Mesendoderm (in vitro differentiated cells): ENCODE measurements at regions not wholly inside any gene's neighbourhood (a gene's known extent, or its start where the extent isn't known, plus 50 kb on each side); places are given as distances from the start of the nearest gene placed in this dataset.

Source experiments
- DNase-seq: peaks from one replicate; pipeline ENCODE4 v3.0.0; 2013
- H2AK5ac ChIP-seq: 2 replicates; pipeline ENCODE4 v1.6.1; 2013; ENCODE audit warnings: low read length, inconsistent platforms
- H2BK120ac ChIP-seq: 2 replicates; pipeline ENCODE4 v1.6.1; 2013; ENCODE audit warnings: low read depth, mild to moderate bottlenecking, low read length, moderate library complexity, mixed read lengths
- H2BK15ac ChIP-seq: replicated peaks from 2 replicates; pipeline ENCODE4 v1.6.1; 2013; ENCODE audit warnings: low read depth, mild to moderate bottlenecking, moderate library complexity
- H2BK5ac ChIP-seq: 2 replicates; pipeline ENCODE4 v1.6.1; 2013; ENCODE audit warnings: low read length, inconsistent platforms
- H3K18ac ChIP-seq: 2 replicates; pipeline ENCODE4 v1.6.1; 2013; ENCODE audit warnings: mild to moderate bottlenecking, low read length, mixed read lengths
- H3K23ac ChIP-seq: one replicate; pipeline ENCODE4 v1.6.1; 2013; ENCODE audit warnings: low read length
- H3K27ac ChIP-seq: 2 replicates; pipeline ENCODE4 v1.5.1; 2013; ENCODE audit warnings: low read depth, mild to moderate bottlenecking, inconsistent platforms, low read length, moderate library complexity
- H3K27me3 ChIP-seq: 2 replicates; pipeline ENCODE4 v1.6.1; 2013; ENCODE audit warnings: low read length, control low read depth, mild to moderate bottlenecking, inconsistent platforms; ENCODE audit not compliant: insufficient read depth, poor library complexity
- H3K36me3 ChIP-seq: 2 replicates; pipeline ENCODE4 v1.6.1; 2013; ENCODE audit warnings: low read length, inconsistent platforms; ENCODE audit not compliant: control insufficient read depth, insufficient read depth
- H3K4ac ChIP-seq: one replicate; pipeline ENCODE4 v1.6.1; 2013; ENCODE audit warnings: low read depth, mild to moderate bottlenecking, low read length, moderate library complexity
- H3K4me1 ChIP-seq: 2 replicates; pipeline ENCODE4 v1.6.1; 2013; ENCODE audit warnings: low read depth, low read length, inconsistent platforms; ENCODE audit not compliant: control insufficient read depth
- H3K4me2 ChIP-seq: 2 replicates; pipeline ENCODE4 v1.6.1; 2013; ENCODE audit warnings: low read length
- H3K4me3 ChIP-seq: 2 replicates; pipeline ENCODE4 v1.5.1; 2013; ENCODE audit warnings: mild to moderate bottlenecking, low read length
- H3K56ac ChIP-seq: one replicate; pipeline ENCODE4 v1.6.1; 2013; ENCODE audit warnings: low read length
- H3K79me1 ChIP-seq: 2 replicates; pipeline ENCODE4 v1.6.1; 2013; ENCODE audit warnings: low read length, inconsistent platforms
- H3K79me2 ChIP-seq: 2 replicates; pipeline ENCODE4 v1.6.1; 2013; ENCODE audit warnings: mild to moderate bottlenecking, low read length; ENCODE audit not compliant: control insufficient read depth, insufficient read depth
- H3K9ac ChIP-seq: 2 replicates; pipeline ENCODE4 v1.6.1; 2013; ENCODE audit warnings: low read length, inconsistent platforms
- H4K5ac ChIP-seq: one replicate; pipeline ENCODE4 v1.6.1; 2013; ENCODE audit warnings: low read length
- H4K8ac ChIP-seq: one replicate; pipeline ENCODE4 v1.6.1; 2013; ENCODE audit warnings: low read depth, mild to moderate bottlenecking, control low read depth, low read length, moderate library complexity
- WGBS: extraction: QIAGEN DNeasy Blood & Tissue Kit; methylation state at CpG from one replicate; pipeline ENCODE4 v1.1.7; 2013; ENCODE audit warnings: low lambda C conversion rate, missing lambda C conversion rate; ENCODE audit not compliant: insufficient coverage; ENCODE audit errors: extremely low coverage; 5-methylcytosine and 5-hydroxymethylcytosine counted together

DNA sequence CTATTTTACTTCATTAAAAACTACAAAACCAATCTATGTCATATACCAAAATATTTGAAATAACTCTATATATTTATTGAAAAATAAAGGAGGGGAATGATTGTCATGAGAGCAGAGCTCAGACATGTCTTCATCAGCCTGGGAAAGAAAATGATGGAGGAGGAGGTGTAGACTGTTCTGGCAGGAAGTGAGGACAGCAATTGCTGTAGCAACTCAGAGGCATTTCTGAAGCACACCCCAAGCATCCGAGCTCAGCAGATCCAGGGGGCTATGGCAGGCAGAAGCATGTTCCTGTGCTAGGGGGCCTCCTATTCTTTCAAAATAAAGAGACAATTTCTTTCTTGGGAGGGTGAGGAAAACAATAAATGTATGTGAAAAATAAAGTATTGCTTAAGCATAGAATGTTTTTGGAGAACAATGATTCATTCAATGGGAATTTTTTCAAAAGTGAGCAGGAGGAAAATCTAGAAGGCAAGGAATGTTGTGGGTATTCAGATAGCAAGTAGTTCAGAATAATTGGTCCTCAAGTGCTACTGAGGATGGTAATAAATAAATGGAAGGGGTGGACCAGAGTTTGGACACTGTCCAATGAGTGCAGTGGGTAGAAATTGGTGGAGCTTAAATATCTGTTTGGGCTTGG is 383.4 kb downstream of the CDH11 start:
- H3K23ac ChIP-seq = no peak overlapping the region
- no peak overlapping the region for H2AK5ac ChIP-seq
- H3K27ac ChIP-seq = no peak overlapping the region
- no peaks in the 10 kb centered on the region for H3K36me3 ChIP-seq
- H3K4me3 ChIP-seq = no peak overlapping the region
- no peak overlapping the region for H3K4me2 ChIP-seq
- H3K18ac ChIP-seq = no peak overlapping the region
- no peak overlapping the region for H3K56ac ChIP-seq
- H4K5ac ChIP-seq = no peak overlapping the region
- H2BK15ac ChIP-seq = no peak overlapping the region
- no peak overlapping the region for H2BK5ac ChIP-seq
- H3K79me1 ChIP-seq = no peaks in the 10 kb centered on the region
- WGBS = no CpG with 5 or more reads among the region's 1 CpG
- no peaks in the 10 kb centered on the region for H3K4me1 ChIP-seq
- no peak for DNase-seq
- no peaks in the 10 kb centered on the region for H3K27me3 ChIP-seq
- H3K9ac ChIP-seq = no peak overlapping the region
- no peaks in the 10 kb centered on the region for H3K79me2 ChIP-seq
- no peak overlapping the region for H3K4ac ChIP-seq
- H2BK120ac ChIP-seq = no peak overlapping the region
- no peak overlapping the region for H4K8ac ChIP-seq

DNA sequence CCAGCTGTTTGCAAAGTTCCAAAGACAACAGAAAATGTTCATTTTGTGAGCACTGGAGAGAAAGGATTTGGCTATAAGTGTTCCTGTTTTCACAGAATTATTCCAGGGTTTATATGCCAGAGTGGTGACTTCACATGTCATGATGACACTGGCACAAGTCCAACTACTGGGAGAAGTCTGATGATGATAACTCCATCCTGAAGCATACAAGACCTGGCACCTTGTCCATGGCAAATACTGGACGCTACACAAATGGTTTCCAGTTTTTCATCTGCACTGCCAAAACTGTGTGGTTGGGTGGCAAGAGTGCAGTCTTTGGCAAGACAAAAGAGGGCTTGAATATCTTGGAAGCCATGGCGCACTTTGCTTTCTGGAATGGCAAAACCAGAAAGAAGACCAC is 385.0 kb downstream of the CDH11 start:
- H3K79me1 ChIP-seq = no peaks in the 10 kb centered on the region
- H3K23ac ChIP-seq = no peak overlapping the region
- WGBS = no CpG with 5 or more reads among the region's 2 CpGs

DNA sequence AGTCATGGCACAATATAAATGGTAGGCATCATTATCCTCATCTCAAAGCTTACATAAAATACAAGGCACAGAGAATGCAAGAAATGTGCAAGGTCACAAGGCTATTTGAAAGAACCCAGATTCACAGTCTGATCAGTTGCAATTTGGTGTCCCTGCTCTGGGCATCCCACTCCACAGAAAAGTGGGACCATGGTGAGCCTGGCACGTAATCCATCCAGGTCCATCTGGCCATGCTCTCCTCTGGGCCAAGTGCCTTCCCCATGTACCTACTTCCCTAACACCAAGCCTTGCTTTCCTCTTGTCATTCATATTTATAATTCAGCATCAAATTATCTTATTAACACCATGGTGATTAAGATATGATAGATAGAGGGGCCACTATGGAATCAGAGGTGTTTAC is 390.0 kb downstream of the CDH11 start:
- H3K23ac ChIP-seq = no peak overlapping the region
- H3K27me3 ChIP-seq = no peaks in the 10 kb centered on the region
- no peak overlapping the region for H2AK5ac ChIP-seq
- no peak overlapping the region for H3K4me3 ChIP-seq
- no peaks in the 10 kb centered on the region for H3K4me1 ChIP-seq
- no peak for DNase-seq
- no peak overlapping the region for H2BK15ac ChIP-seq
- no peaks in the 10 kb centered on the region for H3K79me1 ChIP-seq
- no peak overlapping the region for H2BK120ac ChIP-seq
- no peak overlapping the region for H3K27ac ChIP-seq
- no peak overlapping the region for H3K4me2 ChIP-seq
- H2BK5ac ChIP-seq = no peak overlapping the region
- H3K79me2 ChIP-seq = no peaks in the 10 kb centered on the region
- H3K36me3 ChIP-seq = no peaks in the 10 kb centered on the region
- no peak overlapping the region for H3K9ac ChIP-seq
- H4K8ac ChIP-seq = no peak overlapping the region
- no CpG with 5 or more reads among the region's 1 CpG for WGBS
- no peak overlapping the region for H3K56ac ChIP-seq
- no peak overlapping the region for H3K18ac ChIP-seq
- H4K5ac ChIP-seq = no peak overlapping the region
- H3K4ac ChIP-seq = no peak overlapping the region

More for the DNA sequence above, 385.0 kb downstream of the CDH11 start:
- Histone ChIP-seq H3K27ac (no peak overlapping the region), H3K56ac (no peak overlapping the region), H2BK120ac (no peak overlapping the region), H3K27me3 (no peaks in the 10 kb centered on the region), H2BK5ac (no peak overlapping the region), H3K4ac (no peak overlapping the region), H3K4me3 (no peak overlapping the region), H3K4me2 (no peak overlapping the region), H3K36me3 (no peaks in the 10 kb centered on the region), H4K8ac (no peak overlapping the region), H2AK5ac (no peak overlapping the region), H3K9ac (no peak overlapping the region), H3K18ac (no peak overlapping the region), H3K4me1 (no peaks in the 10 kb centered on the region), H4K5ac (no peak overlapping the region), H3K79me2 (no peaks in the 10 kb centered on the region), H2BK15ac (no peak overlapping the region)
- no peak for DNase-seq

DNA sequence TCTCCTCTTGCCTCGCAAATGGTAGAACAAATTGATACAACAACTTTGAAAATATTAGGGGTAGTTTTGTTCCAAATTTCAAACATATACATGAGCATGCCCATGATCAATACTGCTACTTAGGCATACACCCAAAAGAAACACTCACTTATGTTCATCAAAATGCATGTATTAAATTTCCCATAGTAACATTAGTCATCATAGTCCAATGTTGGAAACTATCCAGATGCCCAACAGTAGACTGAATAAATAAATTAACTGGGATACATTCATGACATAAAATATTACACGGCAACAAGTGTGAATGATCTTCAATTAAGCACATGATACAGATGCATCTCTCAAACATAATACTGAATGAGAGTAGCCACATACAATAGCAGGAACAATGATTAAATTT is 391.6 kb downstream of the CDH11 start:
- no CpG with 5 or more reads among the region's 2 CpGs for WGBS
- H4K8ac ChIP-seq = no peak overlapping the region
- no peak overlapping the region for H2BK120ac ChIP-seq
- H3K18ac ChIP-seq = no peak overlapping the region
- H3K9ac ChIP-seq = no peak overlapping the region
- H3K79me2 ChIP-seq = no peaks in the 10 kb centered on the region
- no peaks in the 10 kb centered on the region for H3K4me1 ChIP-seq
- no peaks in the 10 kb centered on the region for H3K27me3 ChIP-seq
- no peak overlapping the region for H4K5ac ChIP-seq
- H2BK5ac ChIP-seq = no peak overlapping the region
- H3K4me2 ChIP-seq = no peak overlapping the region
- no peak overlapping the region for H2AK5ac ChIP-seq
- no peak for DNase-seq
- H3K27ac ChIP-seq = no peak overlapping the region
- H2BK15ac ChIP-seq = no peak overlapping the region
- H3K36me3 ChIP-seq = no peaks in the 10 kb centered on the region
- no peak overlapping the region for H3K4me3 ChIP-seq
- no peak overlapping the region for H3K56ac ChIP-seq
- H3K4ac ChIP-seq = no peak overlapping the region
- H3K23ac ChIP-seq = no peak overlapping the region
- H3K79me1 ChIP-seq = no peaks in the 10 kb centered on the region

DNA sequence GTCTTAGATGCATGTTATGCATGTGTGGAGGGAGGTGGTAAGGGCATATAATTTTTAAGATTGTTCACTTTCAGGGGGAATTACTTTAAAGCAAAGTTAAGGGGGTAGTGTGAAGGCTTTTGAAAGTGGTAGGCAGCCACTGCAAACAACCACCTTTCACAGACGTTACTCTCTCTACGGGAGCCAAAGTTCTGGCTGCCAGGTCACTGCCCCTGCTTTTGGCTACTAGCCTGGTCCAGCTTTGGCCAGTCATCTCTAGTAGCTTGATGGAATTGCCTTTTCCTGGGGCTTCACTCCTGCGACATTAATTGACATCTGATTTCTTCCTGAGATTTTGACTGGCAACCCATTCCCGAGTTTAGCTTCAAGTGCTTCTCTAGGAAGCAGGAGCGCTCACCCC is 397.5 kb downstream of the CDH11 start:
- no peak overlapping the region for H4K8ac ChIP-seq
- H3K4me2 ChIP-seq = no peak overlapping the region
- H2BK15ac ChIP-seq = no peak overlapping the region
- DNase-seq = no peak
- H3K4ac ChIP-seq = no peak overlapping the region
- H3K79me2 ChIP-seq = no peaks in the 10 kb centered on the region
- no peak overlapping the region for H3K9ac ChIP-seq
- no peak overlapping the region for H3K4me3 ChIP-seq
- no peak overlapping the region for H4K5ac ChIP-seq
- no peak overlapping the region for H3K23ac ChIP-seq
- no peak overlapping the region for H3K18ac ChIP-seq
- H3K79me1 ChIP-seq = no peaks in the 10 kb centered on the region
- no peak overlapping the region for H3K56ac ChIP-seq
- no peak overlapping the region for H2BK5ac ChIP-seq
- no peak overlapping the region for H2BK120ac ChIP-seq
- WGBS = no CpG with 5 or more reads among the region's 5 CpGs
- H2AK5ac ChIP-seq = no peak overlapping the region
- H3K36me3 ChIP-seq = no peaks in the 10 kb centered on the region
- H3K4me1 ChIP-seq = no peaks in the 10 kb centered on the region
- H3K27me3 ChIP-seq = no peaks in the 10 kb centered on the region
- H3K27ac ChIP-seq = no peak overlapping the region

DNA sequence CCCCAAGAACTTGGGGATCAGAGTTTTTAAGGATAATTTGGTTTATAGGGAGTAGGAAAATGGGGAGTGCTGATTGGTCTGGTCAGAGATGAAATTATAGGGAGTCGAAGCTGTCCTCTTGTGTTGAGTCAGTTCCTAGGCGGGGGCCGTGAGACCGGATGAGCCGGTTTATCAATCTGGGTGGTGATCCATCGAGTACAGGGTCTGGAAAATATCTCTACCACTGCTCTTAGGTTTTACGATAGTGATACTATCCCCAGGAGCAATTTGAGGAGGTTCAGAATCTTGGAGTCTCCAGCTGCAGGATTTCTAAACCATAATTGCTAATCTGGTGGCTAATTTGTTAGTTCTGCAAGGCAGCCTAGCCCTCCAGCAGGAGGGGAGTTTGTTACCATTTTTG is 403.4 kb downstream of the CDH11 start:
- Histone ChIP-seq H3K4me2 (no peak overlapping the region), H3K56ac (no peak overlapping the region), H3K27me3 (no peaks in the 10 kb centered on the region), H3K4me3 (no peak overlapping the region), H3K4me1 (no peaks in the 10 kb centered on the region), H2BK15ac (no peak overlapping the region), H2BK120ac (no peak overlapping the region), H3K4ac (no peak overlapping the region), H3K23ac (no peak overlapping the region), H2AK5ac (no peak overlapping the region), H4K5ac (no peak overlapping the region), H3K79me1 (no peaks in the 10 kb centered on the region), H3K18ac (no peak overlapping the region), H3K9ac (no peak overlapping the region), H3K27ac (no peak overlapping the region), H2BK5ac (no peak overlapping the region), H3K79me2 (no peaks in the 10 kb centered on the region), H3K36me3 (no peaks in the 10 kb centered on the region), H4K8ac (no peak overlapping the region)
- no CpG with 5 or more reads among the region's 7 CpGs for WGBS
- DNase-seq = no peak
